Loucy (cell line): ENCODE measurements at regions not wholly inside any gene's neighbourhood (a gene's known extent, or its start where the extent isn't known, plus 50 kb on each side); places are given as distances from the start of the nearest gene placed in this dataset.

Source experiments
- H2AFZ ChIP-seq: fragments of 200-600 bp; sonication (generic); 2 replicates; pipeline ENCODE4 v1.6.0; 2016; ENCODE audit warnings: antibody characterized with exemption, mild to moderate bottlenecking, low read length, moderate library complexity
- H3F3A ChIP-seq: fragments of 200-600 bp; 2 replicates; pipeline ENCODE4 v1.6.0; 2016; ENCODE audit warnings: antibody characterized with exemption, low read depth, mild to moderate bottlenecking
- H3K27me3 ChIP-seq: fragments of 200-600 bp; sonication (generic); 2 replicates; pipeline ENCODE4 v1.6.1; 2014; ENCODE audit warnings: low read length, mild to moderate bottlenecking; ENCODE audit not compliant: insufficient read depth, poor library complexity, severe bottlenecking
- H3K36me3 ChIP-seq: fragments of 200-600 bp; sonication (generic); 2 replicates; pipeline ENCODE4 v1.6.1; 2016; ENCODE audit warnings: low read length; ENCODE audit not compliant: insufficient read depth
- H3K4me1 ChIP-seq: fragments of 200-600 bp; sonication (generic); 2 replicates; pipeline ENCODE4 v1.5.1; 2014; ENCODE audit warnings: low read length, mild to moderate bottlenecking; ENCODE audit not compliant: insufficient read depth, poor library complexity, severe bottlenecking
- H3K4me2 ChIP-seq: fragments of 200-600 bp; sonication (generic); 2 replicates; pipeline ENCODE4 v1.6.0; 2014; ENCODE audit warnings: antibody characterized with exemption, low read length, low read depth, mild to moderate bottlenecking; ENCODE audit not compliant: poor library complexity, severe bottlenecking
- H3K4me3 ChIP-seq: fragments of 200-600 bp; sonication (generic); 2 replicates; pipeline ENCODE4 v1.5.1; 2014; ENCODE audit warnings: low read length, mild to moderate bottlenecking, mixed read lengths; ENCODE audit not compliant: poor library complexity, severe bottlenecking
- H3K79me2 ChIP-seq: fragments of 200-600 bp; sonication (generic); 2 replicates; pipeline ENCODE4 v1.6.1; 2014; ENCODE audit warnings: low read length; ENCODE audit not compliant: insufficient read depth
- H3K9ac ChIP-seq: fragments of 200-600 bp; sonication (generic); 2 replicates; pipeline ENCODE4 v1.6.0; 2014; ENCODE audit warnings: mild to moderate bottlenecking, low read depth, low read length, moderate library complexity; ENCODE audit not compliant: poor library complexity, severe bottlenecking
- H3K9me2 ChIP-seq: fragments of 200-600 bp; sonication (generic); replicated peaks from 2 replicates; pipeline ENCODE4 v1.6.1; 2016; ENCODE audit warnings: low read depth, low read length, mixed read lengths
- H3K9me3 ChIP-seq: fragments of 200-600 bp; sonication (generic); 2 replicates; pipeline ENCODE4 v1.6.1; 2014; ENCODE audit warnings: mild to moderate bottlenecking, antibody characterized with exemption, low read length, low read depth; ENCODE audit not compliant: insufficient read depth
- H4K20me1 ChIP-seq: fragments of 200-600 bp; sonication (generic); 2 replicates; pipeline ENCODE4 v1.6.0; 2014; ENCODE audit warnings: antibody characterized with exemption, low read length, mild to moderate bottlenecking; ENCODE audit not compliant: insufficient read depth, poor library complexity, severe bottlenecking
- CTCF ChIP-seq: fragments of 200-600 bp; sonication (generic); conservative IDR thresholded peaks from 2 replicates; pipeline ENCODE4 v1.5.1; 2014; ENCODE audit warnings: mild to moderate bottlenecking, antibody characterized with exemption, low read length
- EZH2phosphoT487 ChIP-seq: fragments of 200-600 bp; IDR thresholded peaks from 2 replicates; pipeline ENCODE4 v1.6.1; 2018; ENCODE audit warnings: antibody characterized with exemption, mild to moderate bottlenecking, moderate library complexity, borderline replicate concordance

- H3K36me3 ChIP-seq = no peaks in the 10 kb centered on the region
- H4K20me1 ChIP-seq = no peaks in the 10 kb centered on the region
- H3K9me2 ChIP-seq = no peaks in the 10 kb centered on the region
- H3K27me3 ChIP-seq = no peaks in the 10 kb centered on the region
- H2AFZ ChIP-seq = no peak overlapping the region
- H3F3A ChIP-seq = no peaks in the 10 kb centered on the region
- H3K79me2 ChIP-seq = no peaks in the 10 kb centered on the region
- H3K9me3 ChIP-seq = no peaks in the 10 kb centered on the region
- no peak overlapping the region for H3K9ac ChIP-seq
- H3K4me3 ChIP-seq = no peak overlapping the region
- TF ChIP-seq CTCF (no peak), EZH2phosphoT487 (no peak)
- H3K4me1 ChIP-seq = peaks cover 9% of the 10 kb centered on the region
- no peak overlapping the region for H3K4me2 ChIP-seq
Measured at GRCh38 chr9:105144076-105144475, 100.4 kb upstream of the SLC44A1 start.

- no peaks in the 10 kb centered on the region for H3F3A ChIP-seq
- peaks cover 9% of the 10 kb centered on the region for H3K4me1 ChIP-seq
Measured at GRCh38 chr9:105144841-105145240, 99.6 kb upstream of the SLC44A1 start.

GRCh38 chr9:105146677-105147076 is 97.8 kb upstream of the SLC44A1 start:
- H3K4me1 ChIP-seq = peaks cover 15% of the 10 kb centered on the region
- no peaks in the 10 kb centered on the region; the same call in 1 of the 2 replicates for H3F3A ChIP-seq
- no peaks in the 10 kb centered on the region for H3K9me2 ChIP-seq
- TF ChIP-seq CTCF (no peak), EZH2phosphoT487 (no peak)
- H4K20me1 ChIP-seq = no peaks in the 10 kb centered on the region
- H3K27me3 ChIP-seq = no peaks in the 10 kb centered on the region
- no peak overlapping the region for H3K9ac ChIP-seq
- no peak overlapping the region for H3K4me3 ChIP-seq
- H3K4me2 ChIP-seq = no peak overlapping the region
- no peaks in the 10 kb centered on the region for H3K79me2 ChIP-seq
- no peaks in the 10 kb centered on the region for H3K9me3 ChIP-seq
- H3K36me3 ChIP-seq = no peaks in the 10 kb centered on the region
- H2AFZ ChIP-seq = no peak overlapping the region

More at GRCh38 chr9:105144841-105145240, 99.6 kb upstream of the SLC44A1 start:
- Histone ChIP-seq H3K4me3 (no peak overlapping the region), H3K4me2 (no peak overlapping the region), H4K20me1 (no peaks in the 10 kb centered on the region), H3K9me3 (no peaks in the 10 kb centered on the region), H3K9ac (no peak overlapping the region), H2AFZ (no peak overlapping the region), H3K36me3 (no peaks in the 10 kb centered on the region), H3K27me3 (no peaks in the 10 kb centered on the region), H3K79me2 (no peaks in the 10 kb centered on the region), H3K9me2 (no peaks in the 10 kb centered on the region)
- TF ChIP-seq EZH2phosphoT487 = no peak
- TF ChIP-seq CTCF = no peak
